ENCODE measurements at regions not wholly inside any gene's neighbourhood (a gene's known extent, or its start where the extent isn't known, plus 50 kb on each side); places are given as distances from the start of the nearest gene placed in this dataset.

DNA sequence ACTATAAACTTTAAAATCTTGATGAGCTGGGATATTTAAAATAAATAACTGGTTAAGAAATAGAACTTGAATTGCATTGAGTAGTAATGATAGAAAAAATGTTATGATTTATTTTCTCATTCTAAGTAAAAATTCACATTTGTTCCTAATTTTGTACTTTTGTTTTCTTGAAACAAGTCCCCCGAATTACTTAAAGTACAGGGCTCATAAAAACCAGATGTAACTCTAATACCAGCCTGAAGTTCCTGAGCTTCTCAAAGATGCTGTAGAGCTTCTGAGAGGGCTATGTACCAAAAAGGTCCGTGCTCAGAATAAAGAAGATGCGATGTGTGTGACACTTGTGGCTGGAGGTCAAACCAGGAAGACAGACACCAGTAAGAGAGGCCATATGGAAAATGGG, 116.1 kb upstream of the TACR1 start:
- Histone ChIP-seq H3K4me3 (ENCODE audit: low read length in 2 of 2) (no peak overlapping the region), H3K36me3 (replicated peaks in 1 of 2; ENCODE audit: control insufficient read depth in 2 of 2, insufficient read depth in 2 of 2, low read length in 2 of 2) (no peaks in the 10 kb centered on the region)

GRCh38 chr2:75311993-75312392, 112.7 kb upstream of the TACR1 start:
- H2BK12ac ChIP-seq (ENCODE audit: low read length): no peak overlapping the region
- H3K23ac ChIP-seq (ENCODE audit: low read depth, low read length, poor library complexity): no peak overlapping the region
- H4K8ac ChIP-seq (ENCODE audit: low read depth, low read length): no peak overlapping the region
- H3K9me3 ChIP-seq (replicated peaks in 1 of 2; ENCODE audit: control insufficient read depth in 2 of 2, insufficient read depth in 1 of 2, low read depth in 1 of 2, low read length in 2 of 2): no peaks in the 10 kb centered on the region
- H2BK120ac ChIP-seq (ENCODE audit: low read depth, low read length): no peak overlapping the region
- H2AFZ ChIP-seq (ENCODE audit: low read length): no peak overlapping the region
- no peak overlapping the region for H3K27ac ChIP-seq (replicated peaks; ENCODE audit: low read length)
- no peaks in the 10 kb centered on the region for H3K27me3 ChIP-seq (ENCODE audit: control insufficient read depth in 3 of 3, insufficient read depth in 3 of 3, low read depth in 1 of 3, low read length in 3 of 3)
- no peaks in the 10 kb centered on the region for H3K36me3 ChIP-seq (replicated peaks in 1 of 2; ENCODE audit: control insufficient read depth in 2 of 2, insufficient read depth in 2 of 2, low read length in 2 of 2)
- H3K4me3 ChIP-seq (ENCODE audit: low read length in 2 of 2): no peak overlapping the region
- H3K4ac ChIP-seq (ENCODE audit: low read length): no peak overlapping the region
- H2AK5ac ChIP-seq (ENCODE audit: low read depth, low read length): no peak overlapping the region
- no peak overlapping the region for H2BK5ac ChIP-seq (ENCODE audit: low read length)
- H4K91ac ChIP-seq (ENCODE audit: low read depth, low read length, poor library complexity): no peak overlapping the region
- H3K9ac ChIP-seq (ENCODE audit: low read depth, low read length, poor library complexity): no peak overlapping the region
- H2BK15ac ChIP-seq (ENCODE audit: low read length): no peak overlapping the region
- H3K4me1 ChIP-seq (ENCODE audit: control insufficient read depth in 2 of 2, insufficient read depth in 1 of 2, low read depth in 1 of 2, low read length in 2 of 2): no peaks in the 10 kb centered on the region
- H3K18ac ChIP-seq (ENCODE audit: low read length): no peak overlapping the region
- no peak overlapping the region for H3K14ac ChIP-seq (ENCODE audit: low read length)
- DNase-seq (ENCODE audit: low spot score): no peak
- WGBS, 2 donors (ENCODE audit: extremely low coverage in 2 of 2, insufficient read length in 2 of 2, insufficient replicate concordance in 1 of 2): no CpG with 5 or more reads among the region's 4 CpGs
- H3K4me2 ChIP-seq (ENCODE audit: insufficient read depth, low read length, poor library complexity, severe bottlenecking): no peak overlapping the region
- H3K79me1 ChIP-seq (ENCODE audit: low read depth, low read length): no peaks in the 10 kb centered on the region

More for the DNA sequence above, 116.1 kb upstream of the TACR1 start:
- Histone ChIP-seq H3K79me1 (ENCODE audit: low read depth, low read length) (no peaks in the 10 kb centered on the region), H3K27ac (replicated peaks; ENCODE audit: low read length) (no peak overlapping the region), H3K14ac (ENCODE audit: low read length) (no peak overlapping the region), H3K9me3 (replicated peaks in 1 of 2; ENCODE audit: control insufficient read depth in 2 of 2, insufficient read depth in 1 of 2, low read depth in 1 of 2, low read length in 2 of 2) (no peaks in the 10 kb centered on the region), H2AFZ (ENCODE audit: low read length) (no peak overlapping the region), H4K8ac (ENCODE audit: low read depth, low read length) (no peak overlapping the region), H2BK5ac (ENCODE audit: low read length) (no peak overlapping the region), H3K4me1 (ENCODE audit: control insufficient read depth in 2 of 2, insufficient read depth in 1 of 2, low read depth in 1 of 2, low read length in 2 of 2) (no peaks in the 10 kb centered on the region), H4K91ac (ENCODE audit: low read depth, low read length, poor library complexity) (no peak overlapping the region), H2AK5ac (ENCODE audit: low read depth, low read length) (no peak overlapping the region), H3K27me3 (ENCODE audit: control insufficient read depth in 3 of 3, insufficient read depth in 3 of 3, low read depth in 1 of 3, low read length in 3 of 3) (no peaks in the 10 kb centered on the region), H3K9ac (ENCODE audit: low read depth, low read length, poor library complexity) (no peak overlapping the region), H2BK120ac (ENCODE audit: low read depth, low read length) (no peak overlapping the region), H2BK12ac (ENCODE audit: low read length) (no peak overlapping the region), H3K18ac (ENCODE audit: low read length) (no peak overlapping the region), H3K4me2 (ENCODE audit: insufficient read depth, low read length, poor library complexity, severe bottlenecking) (no peak overlapping the region), H2BK15ac (ENCODE audit: low read length) (no peak overlapping the region), H3K4ac (ENCODE audit: low read length) (no peak overlapping the region), H3K23ac (ENCODE audit: low read depth, low read length, poor library complexity) (no peak overlapping the region)
- no CpG with 5 or more reads among the region's 3 CpGs for WGBS, 2 donors (ENCODE audit: extremely low coverage in 2 of 2, insufficient read length in 2 of 2, insufficient replicate concordance in 1 of 2)
- DNase-seq (ENCODE audit: low spot score): no peak

GRCh38 chr2:75311521-75311920, 112.2 kb upstream of the TACR1 start:
- DNase-seq (ENCODE audit: low spot score): no peak
- Histone ChIP-seq H3K4me3 (ENCODE audit: low read length in 2 of 2) (no peak overlapping the region), H3K4me2 (ENCODE audit: insufficient read depth, low read length, poor library complexity, severe bottlenecking) (no peak overlapping the region), H3K4ac (ENCODE audit: low read length) (no peak overlapping the region), H3K4me1 (ENCODE audit: control insufficient read depth in 2 of 2, insufficient read depth in 1 of 2, low read depth in 1 of 2, low read length in 2 of 2) (no peaks in the 10 kb centered on the region), H3K9me3 (replicated peaks in 1 of 2; ENCODE audit: control insufficient read depth in 2 of 2, insufficient read depth in 1 of 2, low read depth in 1 of 2, low read length in 2 of 2) (no peaks in the 10 kb centered on the region), H4K91ac (ENCODE audit: low read depth, low read length, poor library complexity) (no peak overlapping the region), H3K27me3 (ENCODE audit: control insufficient read depth in 3 of 3, insufficient read depth in 3 of 3, low read depth in 1 of 3, low read length in 3 of 3) (no peaks in the 10 kb centered on the region), H3K9ac (ENCODE audit: low read depth, low read length, poor library complexity) (no peak overlapping the region), H4K8ac (ENCODE audit: low read depth, low read length) (no peak overlapping the region), H3K36me3 (replicated peaks in 1 of 2; ENCODE audit: control insufficient read depth in 2 of 2, insufficient read depth in 2 of 2, low read length in 2 of 2) (no peaks in the 10 kb centered on the region), H3K27ac (replicated peaks; ENCODE audit: low read length) (no peak overlapping the region), H2BK120ac (ENCODE audit: low read depth, low read length) (no peak overlapping the region), H2AFZ (ENCODE audit: low read length) (no peak overlapping the region), H3K14ac (ENCODE audit: low read length) (no peak overlapping the region), H2BK15ac (ENCODE audit: low read length) (no peak overlapping the region), H3K79me1 (ENCODE audit: low read depth, low read length) (no peaks in the 10 kb centered on the region), H3K18ac (ENCODE audit: low read length) (no peak overlapping the region), H2BK5ac (ENCODE audit: low read length) (no peak overlapping the region), H2AK5ac (ENCODE audit: low read depth, low read length) (no peak overlapping the region), H3K23ac (ENCODE audit: low read depth, low read length, poor library complexity) (no peak overlapping the region), H2BK12ac (ENCODE audit: low read length) (no peak overlapping the region)
- no CpG with 5 or more reads among the region's 3 CpGs for WGBS, 2 donors (ENCODE audit: extremely low coverage in 2 of 2, insufficient read length in 2 of 2, insufficient replicate concordance in 1 of 2)

- Histone ChIP-seq H3K14ac (ENCODE audit: low read length) (no peak overlapping the region), H3K4ac (ENCODE audit: low read length) (no peak overlapping the region), H3K4me3 (ENCODE audit: low read length in 2 of 2) (no peak overlapping the region), H3K79me1 (ENCODE audit: low read depth, low read length) (no peaks in the 10 kb centered on the region), H2BK12ac (ENCODE audit: low read length) (no peak overlapping the region), H2AK5ac (ENCODE audit: low read depth, low read length) (no peak overlapping the region), H3K4me2 (ENCODE audit: insufficient read depth, low read length, poor library complexity, severe bottlenecking) (no peak overlapping the region), H4K91ac (ENCODE audit: low read depth, low read length, poor library complexity) (no peak overlapping the region), H3K18ac (ENCODE audit: low read length) (no peak overlapping the region), H3K9me3 (replicated peaks in 1 of 2; ENCODE audit: control insufficient read depth in 2 of 2, insufficient read depth in 1 of 2, low read depth in 1 of 2, low read length in 2 of 2) (no peaks in the 10 kb centered on the region), H2BK15ac (ENCODE audit: low read length) (no peak overlapping the region), H3K27me3 (ENCODE audit: control insufficient read depth in 3 of 3, insufficient read depth in 3 of 3, low read depth in 1 of 3, low read length in 3 of 3) (no peaks in the 10 kb centered on the region), H3K23ac (ENCODE audit: low read depth, low read length, poor library complexity) (no peak overlapping the region), H2BK120ac (ENCODE audit: low read depth, low read length) (no peak overlapping the region), H3K9ac (ENCODE audit: low read depth, low read length, poor library complexity) (no peak overlapping the region), H4K8ac (ENCODE audit: low read depth, low read length) (no peak overlapping the region), H2AFZ (ENCODE audit: low read length) (no peak overlapping the region), H3K36me3 (replicated peaks in 1 of 2; ENCODE audit: control insufficient read depth in 2 of 2, insufficient read depth in 2 of 2, low read length in 2 of 2) (no peaks in the 10 kb centered on the region), H3K4me1 (ENCODE audit: control insufficient read depth in 2 of 2, insufficient read depth in 1 of 2, low read depth in 1 of 2, low read length in 2 of 2) (no peaks in the 10 kb centered on the region), H3K27ac (replicated peaks; ENCODE audit: low read length) (no peak overlapping the region), H2BK5ac (ENCODE audit: low read length) (no peak overlapping the region)
- DNase-seq (ENCODE audit: low spot score): no peak
- no CpG with 5 or more reads among the region's 4 CpGs for WGBS, 2 donors (ENCODE audit: extremely low coverage in 2 of 2, insufficient read length in 2 of 2, insufficient replicate concordance in 1 of 2)
Observed at GRCh38 chr2:75310876-75311275, 111.6 kb upstream of the TACR1 start.
